ENCODE measurements at regions not wholly inside any gene's neighbourhood (a gene's known extent, or its start where the extent isn't known, plus 50 kb on each side); places are given as distances from the start of the nearest gene placed in this dataset.

DNA sequence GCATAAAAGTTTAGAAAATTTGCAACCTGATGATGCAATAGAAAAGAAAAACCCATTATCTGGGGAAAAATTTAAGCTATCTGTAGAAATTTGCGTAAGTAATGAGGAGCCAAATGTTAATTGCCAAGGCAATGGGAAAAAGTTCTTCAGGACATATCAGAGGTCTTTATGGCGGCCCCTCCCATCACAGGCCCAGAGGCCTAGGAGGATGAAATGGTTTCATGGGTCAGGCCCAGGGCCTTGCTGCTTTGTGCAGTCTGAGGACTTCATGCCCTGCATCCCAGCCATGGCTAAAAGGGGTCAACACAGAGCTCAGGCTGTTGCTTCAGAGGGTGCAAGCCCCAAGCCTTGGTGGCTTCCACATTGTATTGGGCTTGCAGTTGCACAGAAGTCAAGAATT, 582.8 kb downstream of the COL12A1 start:
- TF ChIP-seq, protein P1, sequence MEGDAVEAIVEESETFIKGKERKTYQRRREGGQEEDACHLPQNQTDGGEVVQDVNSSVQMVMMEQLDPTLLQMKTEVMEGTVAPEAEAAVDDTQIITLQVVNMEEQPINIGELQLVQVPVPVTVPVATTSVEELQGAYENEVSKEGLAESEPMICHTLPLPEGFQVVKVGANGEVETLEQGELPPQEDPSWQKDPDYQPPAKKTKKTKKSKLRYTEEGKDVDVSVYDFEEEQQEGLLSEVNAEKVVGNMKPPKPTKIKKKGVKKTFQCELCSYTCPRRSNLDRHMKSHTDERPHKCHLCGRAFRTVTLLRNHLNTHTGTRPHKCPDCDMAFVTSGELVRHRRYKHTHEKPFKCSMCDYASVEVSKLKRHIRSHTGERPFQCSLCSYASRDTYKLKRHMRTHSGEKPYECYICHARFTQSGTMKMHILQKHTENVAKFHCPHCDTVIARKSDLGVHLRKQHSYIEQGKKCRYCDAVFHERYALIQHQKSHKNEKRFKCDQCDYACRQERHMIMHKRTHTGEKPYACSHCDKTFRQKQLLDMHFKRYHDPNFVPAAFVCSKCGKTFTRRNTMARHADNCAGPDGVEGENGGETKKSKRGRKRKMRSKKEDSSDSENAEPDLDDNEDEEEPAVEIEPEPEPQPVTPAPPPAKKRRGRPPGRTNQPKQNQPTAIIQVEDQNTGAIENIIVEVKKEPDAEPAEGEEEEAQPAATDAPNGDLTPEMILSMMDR (IDR thresholded peaks at IDR 0.05), result no peak
- no peak for TF ChIP-seq EZH2 (IDR thresholded peaks at IDR 0.05)
